HepG2 (cell line): ENCODE measurements at regions not wholly inside any gene's neighbourhood (a gene's known extent, or its start where the extent isn't known, plus 50 kb on each side); places are given as distances from the start of the nearest gene placed in this dataset.

Experiments
- ATAC-seq: fragments of 200-7000 bp; cut with Tn5 transposase; 3 replicates; pipeline ENCODE4 v1.9.1; 2020; ENCODE audit warnings: mild to moderate bottlenecking, moderate library complexity
- BruUV-seq: library from RNA; stranded (reverse); fragments of 400-500 nt; replicated peaks from 2 replicates; lab custom pipeline; 2021; lab: Mats Ljungman, UMichigan
- CTCF ChIA-PET: fragments of 300-600 bp; formaldehyde crosslinking; extraction: SDS; loops from one replicate; lab custom pipeline; 2021; ENCODE audit warnings: low total read pairs, inconsistent platforms, low intra/inter-chr PET ratio; lab: Yijun Ruan, JAX
- POLR2A ChIA-PET: fragments of 350-600 bp; sonication (Branson Sonifier 250); formaldehyde crosslinking; loops from one replicate; lab custom pipeline; 2020; ENCODE audit warnings: antibody characterized with exemption, inconsistent platforms; lab: Yijun Ruan, JAX
- DNase-seq: peaks from one replicate; pipeline ENCODE4 v3.0.0-alpha.2; 2015; ENCODE audit warnings: low spot score
- FAIRE-seq: peaks from 3 replicates; lab custom pipeline; 2011; peaks lifted over from hg19 to GRCh38; lab: Jason Lieb, UNC
- H2AFZ ChIP-seq: one replicate; pipeline ENCODE4 v1.6.1; 2011; ENCODE audit warnings: low read length, inconsistent platforms
- H3K27ac ChIP-seq: fragments of 300-600 bp; 3 replicates; pipeline ENCODE4 v1.8.0; 2011; ENCODE audit warnings: mixed run types, mild to moderate bottlenecking, mixed read lengths, low read length, inconsistent platforms; ENCODE audit not compliant: insufficient read depth; ENCODE audit errors: extremely low read length
- H3K27me3 ChIP-seq, 2 experiments: fragments of 200-600 bp in 1 of 2; 2 replicates in 1 of 2; 3 replicates in 1 of 2; pipeline versions ENCODE4 v1.6.0 to v1.8.0; 2011; ENCODE audit warnings: low read length in 2 of 2, mild to moderate bottlenecking in 2 of 2, moderate library complexity in 2 of 2, inconsistent platforms in 1 of 2; ENCODE audit not compliant: insufficient read depth in 2 of 2, control insufficient read depth in 1 of 2
- H3K36me3 ChIP-seq, 2 experiments: fragments of 200-600 bp in 1 of 2; replicated peaks in 1 of 2; 2 replicates in 1 of 2; 3 replicates in 1 of 2; pipeline versions ENCODE4 v1.5.1 to v1.8.0; 2011; ENCODE audit warnings: low read length in 2 of 2, inconsistent platforms in 1 of 2; ENCODE audit not compliant: insufficient read depth in 2 of 2, control insufficient read depth in 1 of 2
- H3K4me1 ChIP-seq: 2 replicates; pipeline ENCODE4 v1.5.1; 2012; ENCODE audit warnings: low read length, inconsistent platforms; ENCODE audit not compliant: insufficient read depth
- H3K4me2 ChIP-seq: 2 replicates; pipeline ENCODE4 v1.6.0; 2011; ENCODE audit warnings: low read depth, low read length, inconsistent platforms
- H3K4me3 ChIP-seq, 3 experiments: fragments of 200-600 bp in 1 of 3; sonication (generic), shearing (Covaris generic) in 1 of 3; replicated peaks in 1 of 3; 2 replicates each; pipeline ENCODE4 v1.5.1; 2011 to 2016; ENCODE audit warnings: low read length in 3 of 3, inconsistent platforms in 2 of 3, low read depth in 2 of 3, mild to moderate bottlenecking in 2 of 3, control low read depth in 1 of 3, mixed read lengths in 1 of 3; ENCODE audit not compliant: insufficient read depth in 1 of 3
- H3K79me2 ChIP-seq: one replicate; pipeline ENCODE4 v1.6.1; 2011; ENCODE audit warnings: low read length, inconsistent platforms; ENCODE audit not compliant: insufficient read depth
- H3K9ac ChIP-seq: 2 replicates; pipeline ENCODE4 v1.6.0; 2011; ENCODE audit warnings: mild to moderate bottlenecking, low read depth, low read length, inconsistent platforms; ENCODE audit not compliant: insufficient read depth
- H3K9me3 ChIP-seq: 2 replicates; pipeline ENCODE4 v1.5.1; 2012; ENCODE audit warnings: mild to moderate bottlenecking, low read length
- H4K20me1 ChIP-seq: 2 replicates; pipeline ENCODE4 v1.6.0; 2011; ENCODE audit warnings: inconsistent platforms, mild to moderate bottlenecking, low read length, moderate library complexity; ENCODE audit not compliant: insufficient read depth
- DMAP1 ChIP-seq: IDR thresholded peaks from 2 replicates; pipeline ENCODE4 v1.6.1; 2016
- E2F2 ChIP-seq: sonication (generic); formaldehyde crosslinking; IDR thresholded peaks from 2 replicates; pipeline ENCODE4 v1.4.0; 2020; ENCODE audit warnings: missing genetic modification reagents, borderline replicate concordance
- GLI4 ChIP-seq: sonication (generic); formaldehyde crosslinking; IDR thresholded peaks from 2 replicates; pipeline ENCODE4 v1.5.1; 2020; ENCODE audit warnings: missing genetic modification reagents, mild to moderate bottlenecking, moderate library complexity, borderline replicate concordance
- KLF12 ChIP-seq: sonication (generic); formaldehyde crosslinking; IDR thresholded peaks from 2 replicates; pipeline ENCODE4 v1.4.0; 2020; ENCODE audit warnings: missing genetic modification reagents, borderline replicate concordance
- LRRFIP1 ChIP-seq: sonication (generic); formaldehyde crosslinking; conservative IDR thresholded peaks from 2 replicates; pipeline ENCODE4 v1.4.0; 2020; ENCODE audit warnings: missing genetic modification reagents
- MIER3 ChIP-seq: IDR thresholded peaks from 2 replicates; pipeline ENCODE4 v1.6.1; 2016; ENCODE audit warnings: missing compliant biosample characterization, borderline replicate concordance
- RARG ChIP-seq: sonication (generic); formaldehyde crosslinking; IDR thresholded peaks from 2 replicates; pipeline ENCODE4 v1.4.0; 2020; ENCODE audit warnings: low read depth, mild to moderate bottlenecking, missing genetic modification reagents
- XBP1 ChIP-seq: sonication (generic); formaldehyde crosslinking; IDR thresholded peaks from 2 replicates; pipeline ENCODE4 v1.5.0; 2020; ENCODE audit warnings: missing genetic modification reagents
- ZNF136 ChIP-seq: sonication (generic); formaldehyde crosslinking; IDR thresholded peaks from 2 replicates; pipeline ENCODE4 v1.8.1; 2022; ENCODE audit warnings: low read depth, mild to moderate bottlenecking, moderate library complexity, missing genetic modification reagents
- ZNF24 ChIP-seq: fragments of 450-650 bp; IDR thresholded peaks from 2 replicates; pipeline ENCODE4 v1.6.1; 2017; ENCODE audit warnings: antibody characterized with exemption, mild to moderate bottlenecking
- ZZZ3 ChIP-seq: sonication (generic); formaldehyde crosslinking; IDR thresholded peaks from 2 replicates; pipeline ENCODE4 v1.4.0; 2020; ENCODE audit warnings: missing genetic modification reagents, mild to moderate bottlenecking, borderline replicate concordance
- WGBS: methylation state at CpG from one replicate; pipeline ENCODE4 v1.1.6; 2017; ENCODE audit warnings: low lambda C conversion rate; 5-methylcytosine and 5-hydroxymethylcytosine counted together
- in situ Hi-C: cut with HindIII; loops from 2 replicates; pipeline ENCODE4 v1.10.0; 2017; ENCODE audit warnings: low pct_unique_long_range_greater_than_20kb; ENCODE audit not compliant: extremely low pct_ligation_motif_present
- intact Hi-C: fragments of 100-400 bp; cut with micrococcal nuclease; formaldehyde crosslinking; loops from one replicate; pipeline ENCODE4 v1.10.0; 2022; ENCODE audit not compliant: unreplicated experiment
- TF ChIP-seq, protein P1 (sequence below): IDR thresholded peaks from 2 replicates; pipeline ENCODE4 v1.6.1; 2012; ENCODE audit warnings: low read length, improper control_type of control experiment

DNA sequence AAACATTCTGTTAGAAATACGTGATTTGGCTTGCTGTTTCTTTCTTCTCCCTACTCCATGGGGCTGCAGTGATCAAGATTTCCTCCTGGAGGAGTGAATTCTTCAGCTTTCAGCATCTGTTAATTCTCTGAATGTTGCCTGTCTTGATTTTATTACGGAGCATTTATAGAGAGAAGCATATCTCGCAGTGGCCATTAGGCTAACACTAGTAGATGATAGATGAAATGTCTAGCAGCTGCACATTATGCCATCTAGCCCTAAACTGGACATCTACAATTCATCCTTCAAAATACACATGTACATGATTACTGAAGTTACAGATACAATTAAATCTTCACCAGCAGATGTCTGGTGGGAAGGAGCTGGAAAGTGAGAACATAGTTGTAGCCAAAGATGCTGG is 769.8 kb upstream of the NECTIN3 start:
- H4K20me1 ChIP-seq = no peaks in the 10 kb centered on the region
- in situ Hi-C loops = no loop called here
- FAIRE-seq (no peak), ATAC-seq (no peak)
- no peaks in the 10 kb centered on the region for H3K79me2 ChIP-seq
- H3K27me3 ChIP-seq = no peaks in the 10 kb centered on the region; a peak in 1 of 5 replicates
- no TSS peak for BruUV-seq
- H3K9me3 ChIP-seq = no peaks in the 10 kb centered on the region
- no peak overlapping the region for H3K4me2 ChIP-seq
- intact Hi-C loops = no loop called here
- no peak overlapping the region for H2AFZ ChIP-seq
- no peak overlapping the region for H3K9ac ChIP-seq
- 5% methylated on average over 3 of the region's 3 CpGs for WGBS
- no peak overlapping the region for H3K27ac ChIP-seq
- TF ChIP-seq RARG (CRISPR knock-in tag) (no peak), GLI4 (CRISPR knock-in tag) (no peak), XBP1 (CRISPR knock-in tag) (no peak), ZNF24 (no peak), DMAP1 (CRISPR knock-in tag) (no peak), MIER3 (no peak), E2F2 (no peak)
- TF ChIP-seq, all 625 proteins: peak for 0
- H3K4me1 ChIP-seq = no peaks in the 10 kb centered on the region
- no peak overlapping the region for H3K4me3 ChIP-seq
- DNase-seq = no peak
- CTCF ChIA-PET = no interaction called here
- H3K36me3 ChIP-seq = no peaks in the 10 kb centered on the region
- POLR2A ChIA-PET = no interaction called here

DNA sequence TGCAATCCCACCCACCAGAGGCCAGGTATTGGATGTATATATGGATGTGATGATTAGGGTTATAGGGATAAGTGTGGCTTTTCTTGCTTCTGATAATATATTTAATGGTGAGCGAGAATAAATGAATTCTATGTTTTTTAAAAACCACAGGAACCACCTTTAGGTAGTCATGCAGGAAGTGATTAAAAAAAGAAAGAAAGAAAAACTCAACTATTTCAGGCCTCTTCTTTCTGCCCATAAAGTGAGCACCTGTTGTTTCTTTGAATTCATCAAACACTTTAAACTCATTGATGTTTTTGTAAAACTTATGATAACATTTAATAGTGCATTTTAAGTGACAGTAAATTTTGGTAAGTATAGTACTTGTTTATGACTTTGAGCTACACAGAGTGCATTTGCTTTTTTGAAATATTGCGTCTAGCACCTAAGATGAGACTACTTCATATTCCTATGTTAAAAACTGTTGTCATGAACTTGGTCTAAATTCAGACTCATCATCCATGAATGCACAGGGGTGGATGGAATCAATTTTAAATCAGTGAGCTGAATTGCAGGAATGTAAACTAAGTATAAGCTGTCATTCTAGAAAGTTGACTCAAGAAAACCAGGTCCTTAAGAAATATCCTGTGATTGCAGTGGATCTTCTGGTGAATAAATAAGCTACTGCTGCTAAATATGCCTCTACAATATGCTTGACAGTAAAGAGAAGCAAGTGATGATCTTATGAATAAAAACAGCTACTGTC is 764.4 kb upstream of the NECTIN3 start:
- POLR2A ChIA-PET = no interaction called here
- CTCF ChIA-PET = no interaction called here
- H3K79me2 ChIP-seq = no peaks in the 10 kb centered on the region
- in situ Hi-C loops = no loop called here
- no peaks in the 10 kb centered on the region for H3K36me3 ChIP-seq
- DNase-seq (no peak), FAIRE-seq (no peak), ATAC-seq (no peak)
- no peak overlapping the region for H2AFZ ChIP-seq
- no peak overlapping the region for H3K4me2 ChIP-seq
- no peaks in the 10 kb centered on the region for H3K9me3 ChIP-seq
- H4K20me1 ChIP-seq = no peaks in the 10 kb centered on the region
- H3K4me3 ChIP-seq = no peak overlapping the region
- no peak overlapping the region for H3K27ac ChIP-seq
- 47% methylated on average over 2 of the region's 2 CpGs for WGBS
- no peaks in the 10 kb centered on the region for H3K4me1 ChIP-seq
- intact Hi-C loops = no loop called here
- BruUV-seq = no TSS peak
- no peaks in the 10 kb centered on the region; a peak in 1 of 5 replicates for H3K27me3 ChIP-seq
- no peak overlapping the region for H3K9ac ChIP-seq
- TF ChIP-seq, protein P1, sequence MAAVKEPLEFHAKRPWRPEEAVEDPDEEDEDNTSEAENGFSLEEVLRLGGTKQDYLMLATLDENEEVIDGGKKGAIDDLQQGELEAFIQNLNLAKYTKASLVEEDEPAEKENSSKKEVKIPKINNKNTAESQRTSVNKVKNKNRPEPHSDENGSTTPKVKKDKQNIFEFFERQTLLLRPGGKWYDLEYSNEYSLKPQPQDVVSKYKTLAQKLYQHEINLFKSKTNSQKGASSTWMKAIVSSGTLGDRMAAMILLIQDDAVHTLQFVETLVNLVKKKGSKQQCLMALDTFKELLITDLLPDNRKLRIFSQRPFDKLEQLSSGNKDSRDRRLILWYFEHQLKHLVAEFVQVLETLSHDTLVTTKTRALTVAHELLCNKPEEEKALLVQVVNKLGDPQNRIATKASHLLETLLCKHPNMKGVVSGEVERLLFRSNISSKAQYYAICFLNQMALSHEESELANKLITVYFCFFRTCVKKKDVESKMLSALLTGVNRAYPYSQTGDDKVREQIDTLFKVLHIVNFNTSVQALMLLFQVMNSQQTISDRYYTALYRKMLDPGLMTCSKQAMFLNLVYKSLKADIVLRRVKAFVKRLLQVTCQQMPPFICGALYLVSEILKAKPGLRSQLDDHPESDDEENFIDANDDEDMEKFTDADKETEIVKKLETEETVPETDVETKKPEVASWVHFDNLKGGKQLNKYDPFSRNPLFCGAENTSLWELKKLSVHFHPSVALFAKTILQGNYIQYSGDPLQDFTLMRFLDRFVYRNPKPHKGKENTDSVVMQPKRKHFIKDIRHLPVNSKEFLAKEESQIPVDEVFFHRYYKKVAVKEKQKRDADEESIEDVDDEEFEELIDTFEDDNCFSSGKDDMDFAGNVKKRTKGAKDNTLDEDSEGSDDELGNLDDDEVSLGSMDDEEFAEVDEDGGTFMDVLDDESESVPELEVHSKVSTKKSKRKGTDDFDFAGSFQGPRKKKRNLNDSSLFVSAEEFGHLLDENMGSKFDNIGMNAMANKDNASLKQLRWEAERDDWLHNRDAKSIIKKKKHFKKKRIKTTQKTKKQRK = no peak
- TF ChIP-seq ZZZ3 (no peak), ZNF136 (no peak), KLF12 (CRISPR knock-in tag) (no peak), LRRFIP1 (CRISPR knock-in tag) (no peak)
